ENCODE measurements at regions not wholly inside any gene's neighbourhood (a gene's known extent, or its start where the extent isn't known, plus 50 kb on each side); places are given as distances from the start of the nearest gene placed in this dataset.
A peak's percentile ranks its signal among the peaks of the same experiment; 100 is the strongest.

DNA sequence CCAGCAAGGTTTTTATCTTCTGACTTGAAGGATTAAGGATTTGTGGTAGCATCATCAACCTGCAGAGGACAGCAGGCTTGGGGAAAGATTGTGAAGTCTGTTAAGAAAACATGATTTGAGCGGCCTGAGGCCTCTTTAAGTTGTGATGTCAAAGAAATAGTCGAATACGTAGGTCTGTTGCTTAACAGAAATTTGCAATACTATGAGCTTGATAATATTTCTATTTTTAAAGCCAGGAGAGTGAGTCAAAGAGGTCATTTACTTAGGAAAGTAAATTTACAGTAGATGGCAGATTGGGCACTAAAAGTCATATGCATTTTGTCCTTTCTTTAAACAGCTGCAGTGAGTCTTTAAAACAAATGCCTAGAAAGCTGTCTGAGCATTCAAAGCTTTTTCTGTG is 336.3 kb downstream of the DIPK2A start:
- no peak for DNase-seq

DNA sequence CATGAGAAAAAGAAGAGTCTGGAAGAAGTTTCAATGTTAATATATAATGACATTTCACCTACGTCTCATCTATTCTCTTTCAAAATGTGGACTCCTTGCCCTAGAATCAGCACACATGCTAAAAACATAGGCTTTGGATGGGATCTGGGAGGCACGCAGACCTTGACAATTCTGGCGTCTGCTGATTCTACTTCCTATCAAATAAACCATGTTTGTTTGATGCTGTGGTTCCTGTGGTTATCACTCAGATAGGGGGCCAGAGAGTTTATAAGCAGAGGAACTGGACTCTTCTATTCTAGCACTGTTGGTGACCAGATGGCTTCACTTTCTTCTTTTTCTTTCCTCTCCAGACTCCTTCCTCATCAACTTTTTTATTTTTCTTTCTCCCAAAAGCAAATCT is 336.8 kb downstream of the DIPK2A start:
- no peak for DNase-seq

DNA sequence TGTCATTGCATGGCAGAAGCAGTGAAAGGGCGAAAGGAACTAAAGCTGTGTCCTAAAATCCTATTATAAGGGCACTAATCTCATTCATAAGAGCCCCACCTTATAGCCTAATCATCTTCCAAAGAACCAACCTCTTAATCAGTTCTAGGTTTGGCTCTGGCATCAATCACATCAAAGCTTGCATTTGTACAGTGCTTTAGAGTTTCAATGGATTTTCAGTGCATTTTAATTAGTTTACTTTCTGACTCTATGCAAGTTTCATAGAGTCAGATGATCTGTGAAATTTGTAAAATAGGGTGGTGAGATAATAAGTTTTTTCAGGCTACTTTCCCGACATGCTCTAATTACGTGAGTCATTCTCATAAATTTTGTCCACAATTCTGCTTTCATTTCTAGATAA is 341.1 kb downstream of the DIPK2A start:
- DNase-seq, result no peak

DNA sequence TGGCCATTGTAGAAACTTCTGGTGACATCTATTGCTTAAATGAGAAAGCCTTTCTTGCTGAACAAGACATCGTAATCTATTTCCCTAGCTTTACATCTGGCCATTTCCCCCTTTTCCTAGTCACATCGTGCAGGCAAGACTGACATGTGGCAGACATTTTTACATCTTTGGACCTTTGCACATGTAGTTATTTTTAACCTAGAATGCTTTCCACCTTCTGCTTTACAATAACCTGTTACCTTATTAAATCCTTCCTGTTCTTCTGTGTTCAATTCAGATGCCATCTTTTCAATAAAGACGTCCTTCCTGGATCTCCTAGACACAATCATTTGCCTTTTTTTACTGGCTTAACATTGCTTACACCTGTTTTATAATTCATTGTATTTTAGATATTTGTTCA is 343.3 kb downstream of the DIPK2A start:
- no peak for DNase-seq

DNA sequence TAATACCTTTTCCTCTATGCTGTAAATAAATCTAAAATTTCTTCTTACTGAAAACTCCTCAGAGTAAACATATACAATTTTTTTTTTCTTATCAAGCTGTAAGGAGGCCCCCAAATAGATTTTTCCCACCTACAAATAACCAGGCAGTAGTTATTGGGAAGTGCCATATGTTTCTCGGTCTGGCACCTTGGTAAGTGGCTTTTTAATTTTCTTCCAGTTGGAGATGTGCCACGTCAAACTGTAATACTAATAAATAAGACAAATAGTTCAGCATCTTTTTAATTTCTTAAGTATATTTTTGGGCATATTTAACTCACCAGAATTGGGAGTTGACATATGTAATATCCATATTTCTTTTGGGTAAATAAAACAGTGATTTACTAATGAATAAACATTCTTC is 346.3 kb downstream of the DIPK2A start:
- DNase-seq, result no peak

DNA sequence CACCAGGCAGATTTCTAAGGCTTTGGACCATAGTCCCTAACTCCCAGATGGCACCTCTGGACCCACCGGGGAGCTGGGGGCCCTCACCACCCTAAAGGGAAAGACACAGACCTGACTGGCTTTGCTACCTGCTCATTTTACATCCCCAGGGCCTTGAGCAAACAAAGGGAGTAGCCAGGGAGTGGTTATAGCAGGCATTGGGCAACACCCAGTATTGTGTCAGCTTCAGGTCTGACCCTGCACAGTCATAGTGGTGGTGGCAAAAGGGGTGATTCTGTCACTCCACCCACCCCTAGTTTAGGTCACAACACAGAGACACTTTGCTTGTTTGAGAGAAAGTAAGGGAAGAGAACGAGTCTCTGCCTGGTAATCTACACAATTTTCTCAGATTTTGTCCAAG is 352.5 kb downstream of the DIPK2A start:
- DNase-seq, result no peak

DNA sequence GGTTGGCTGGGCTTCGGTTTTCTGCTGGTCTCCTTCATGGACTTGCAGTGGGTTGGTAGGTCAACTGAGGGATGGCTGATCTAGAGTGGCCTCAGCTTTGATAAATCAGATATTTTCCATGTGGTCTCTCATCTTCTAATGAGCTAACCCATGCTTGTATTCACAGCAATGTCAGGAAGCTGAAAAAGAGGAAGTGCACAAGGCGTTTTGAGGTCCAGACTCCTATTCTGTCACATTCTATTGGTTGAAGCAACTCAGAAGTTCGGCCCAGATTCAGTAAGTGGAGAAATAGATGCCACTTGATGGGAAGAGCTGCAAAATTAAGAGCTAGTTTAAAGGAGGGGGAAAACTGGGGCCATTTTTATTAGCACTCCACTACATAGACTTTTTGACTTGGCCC is 361.2 kb downstream of the DIPK2A start:
- DNase-seq, result no peak

DNA sequence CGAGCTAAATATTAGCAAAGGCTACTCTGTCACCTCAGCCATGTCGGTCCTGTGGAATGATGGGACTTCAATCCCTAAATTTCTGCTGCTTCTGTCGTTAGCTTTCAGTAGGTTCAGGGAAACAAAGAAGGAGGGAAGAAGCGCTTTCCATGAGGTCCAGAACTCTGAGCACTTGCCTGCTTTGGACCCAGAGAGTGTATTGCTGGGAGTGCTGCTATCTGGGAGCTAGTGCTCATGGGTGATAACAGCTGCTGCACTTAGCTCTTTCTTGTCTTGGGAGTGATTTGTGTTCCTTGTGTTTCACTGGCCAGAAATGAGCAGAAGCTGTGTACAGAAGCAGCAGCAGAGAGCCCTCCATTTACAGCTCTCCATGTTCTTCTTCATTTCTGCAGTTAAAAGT is 369.8 kb downstream of the DIPK2A start:
- no peak for DNase-seq

DNA sequence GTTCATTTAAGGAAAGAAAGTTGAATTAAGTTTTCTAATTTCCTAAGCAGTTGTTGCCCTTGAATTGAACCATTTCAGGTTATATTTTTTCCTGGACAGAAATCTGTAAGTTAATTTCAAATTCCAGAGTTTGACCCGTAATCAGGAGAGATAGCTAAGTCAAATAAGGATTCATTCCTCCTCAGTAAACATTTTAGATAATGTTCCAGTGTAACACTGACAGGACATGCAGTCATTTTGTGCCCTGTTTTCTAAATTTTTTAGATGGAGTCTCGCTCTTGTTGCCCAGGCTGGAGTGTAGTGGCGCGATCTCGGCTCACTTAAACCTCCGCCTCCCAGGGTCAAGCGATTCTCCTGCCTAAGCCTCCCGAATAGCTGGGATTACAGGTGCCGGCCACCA is 371.7 kb downstream of the DIPK2A start:
- DNase-seq, result no peak

DNA sequence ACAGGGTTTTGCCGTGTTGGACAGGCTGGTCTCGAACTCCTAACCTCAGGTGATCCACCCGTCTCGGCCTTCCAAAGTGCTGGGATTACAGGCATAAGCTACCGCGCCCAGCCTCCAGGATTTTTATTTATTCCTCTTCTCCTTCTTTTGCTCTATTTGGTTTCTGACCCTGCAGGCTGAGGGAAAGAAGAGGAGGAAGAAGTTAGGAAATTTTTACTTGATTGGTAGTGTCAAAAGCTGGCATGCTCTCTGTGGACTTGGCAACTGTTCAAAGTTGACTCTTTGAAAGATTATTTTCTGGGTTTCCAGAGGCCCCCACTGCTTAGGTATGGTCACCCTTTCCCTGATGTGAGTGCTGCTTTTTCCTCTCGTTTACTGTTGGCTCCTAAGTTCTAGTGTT is 372.2 kb downstream of the DIPK2A start:
- DNase-seq, result no peak

DNA sequence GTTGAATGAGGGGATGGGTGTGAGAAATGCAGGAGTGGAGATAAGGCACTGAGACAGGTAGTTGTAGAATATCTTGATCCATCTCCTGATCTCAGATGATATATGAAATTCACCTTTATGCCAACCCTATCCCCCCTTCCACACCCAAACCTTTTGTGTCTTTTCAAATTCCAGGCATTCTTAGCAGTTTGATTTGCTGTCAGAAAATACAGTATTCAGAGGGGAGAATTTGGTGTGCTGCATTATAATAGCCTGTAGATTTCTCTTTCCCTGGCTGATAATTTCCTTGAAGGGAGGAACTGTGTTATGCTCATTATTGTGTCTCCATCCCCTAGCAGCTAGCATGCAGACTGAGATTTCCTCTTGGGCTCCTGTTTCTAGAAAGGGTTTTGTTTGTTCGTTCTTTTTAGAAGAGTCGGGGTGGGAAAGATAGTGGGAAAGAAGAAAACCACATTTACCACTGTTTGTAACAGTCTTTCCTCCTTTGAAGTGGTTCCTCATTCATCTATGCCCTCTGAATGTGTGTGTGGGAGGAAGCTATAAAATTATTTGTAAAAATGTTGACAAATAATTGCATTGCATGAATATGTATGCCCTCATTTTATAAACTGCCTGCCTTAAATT is 373.4 kb downstream of the DIPK2A start:
- peak; percentile 6 for DNase-seq

DNA sequence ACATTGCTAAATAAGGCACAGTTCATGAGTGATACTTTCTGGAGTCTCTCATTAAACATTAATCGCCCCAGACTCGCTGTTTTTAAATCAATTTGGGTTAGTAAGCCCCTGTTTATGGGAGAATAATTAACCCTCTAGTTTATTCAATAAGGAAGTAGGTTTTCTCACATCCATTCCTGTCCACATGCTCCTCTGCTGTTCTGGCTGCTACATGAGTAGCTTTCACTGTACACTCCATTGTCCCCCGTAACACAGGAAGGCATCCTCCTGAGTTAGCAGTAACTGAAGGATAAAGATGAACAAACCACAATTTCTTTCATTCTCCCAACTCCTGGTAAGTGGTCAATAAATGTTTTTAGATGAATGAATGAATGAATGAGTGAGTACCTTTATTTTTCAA is 378.5 kb downstream of the DIPK2A start:
- DNase-seq, result no peak

DNA sequence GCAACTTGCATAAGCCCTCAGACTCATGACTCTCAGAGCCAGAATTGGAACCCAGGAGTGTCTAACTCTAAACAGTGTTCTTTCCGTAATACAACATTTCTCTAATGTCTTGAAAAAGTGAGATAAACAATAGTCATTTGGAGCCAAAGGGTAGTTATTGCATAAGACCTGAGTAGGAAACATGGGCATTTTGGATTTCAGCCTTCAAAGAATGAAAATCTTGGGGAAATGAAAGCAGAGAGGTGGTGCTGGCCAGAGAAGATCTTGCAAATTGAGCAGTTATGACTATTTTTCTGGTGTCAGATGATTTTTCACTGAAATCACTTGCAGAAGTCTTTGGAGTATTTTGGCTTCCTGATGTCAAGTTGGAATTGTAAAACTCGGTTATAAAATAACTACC is 379.4 kb downstream of the DIPK2A start:
- no peak for DNase-seq

DNA sequence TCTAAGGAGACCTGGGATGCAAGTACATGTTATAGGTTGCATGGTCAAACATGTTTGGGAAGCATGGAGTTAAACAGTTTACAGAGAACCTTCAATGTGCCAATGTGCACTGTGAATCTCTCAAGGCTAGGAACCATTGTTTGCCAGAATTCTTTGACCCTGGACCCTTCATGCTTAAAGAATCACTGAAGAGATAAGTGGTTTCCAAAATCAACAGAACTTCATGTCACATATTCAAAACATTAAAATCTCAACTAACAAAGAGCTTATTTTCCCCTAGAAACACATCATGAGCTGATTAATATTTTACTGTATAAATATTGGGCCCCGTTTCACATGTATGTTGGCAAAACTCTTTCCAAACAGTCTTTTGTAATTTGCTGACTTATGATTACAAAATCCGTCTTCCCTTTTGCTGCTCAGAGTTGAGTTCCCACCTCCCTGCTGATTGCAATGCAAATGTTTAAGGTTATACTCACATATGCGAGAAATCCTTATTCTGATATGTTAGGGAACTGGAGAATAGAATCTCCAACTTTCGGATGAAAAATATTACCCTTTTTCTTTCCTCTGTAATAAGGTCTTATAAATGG is 380.2 kb downstream of the DIPK2A start:
- DNase-seq, result no peak

DNA sequence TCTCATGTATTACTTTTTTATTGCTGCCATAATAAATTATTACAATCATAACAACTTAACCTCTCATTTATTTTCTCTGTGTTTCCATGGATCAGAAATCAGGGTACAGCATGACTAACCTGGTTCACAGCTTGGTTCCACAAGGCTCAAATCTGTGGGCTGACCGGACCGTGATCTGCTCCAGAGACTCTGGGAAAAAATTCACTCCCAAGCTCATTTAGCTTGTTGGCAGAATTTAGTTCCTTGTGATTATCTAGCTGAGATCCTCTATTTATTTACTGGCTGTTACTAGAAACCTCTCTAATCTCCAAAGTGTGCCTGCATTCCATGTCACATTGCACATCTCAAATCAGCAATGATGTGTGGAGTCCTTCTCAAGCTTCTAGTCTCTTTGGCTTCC is 386.6 kb downstream of the DIPK2A start:
- DNase-seq, result no peak

DNA sequence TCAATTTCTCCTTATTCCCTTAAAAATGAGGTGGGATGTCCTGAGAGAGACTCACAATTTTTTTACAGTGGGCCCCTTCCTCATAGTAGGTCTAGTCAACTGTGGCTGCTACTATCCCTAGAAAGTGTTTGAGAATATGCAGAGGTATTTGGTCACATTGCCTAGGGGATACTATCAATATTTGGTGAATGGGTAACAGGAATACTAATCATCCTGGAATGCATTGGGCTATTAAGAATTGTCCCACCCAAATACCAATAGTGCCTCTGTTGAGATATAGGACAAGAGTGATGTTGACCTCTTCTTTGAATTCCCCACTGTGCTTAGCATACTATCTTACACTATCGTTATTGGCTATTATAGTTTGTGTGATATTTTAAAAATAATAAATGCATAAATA is 389.4 kb downstream of the DIPK2A start:
- no peak for DNase-seq

DNA sequence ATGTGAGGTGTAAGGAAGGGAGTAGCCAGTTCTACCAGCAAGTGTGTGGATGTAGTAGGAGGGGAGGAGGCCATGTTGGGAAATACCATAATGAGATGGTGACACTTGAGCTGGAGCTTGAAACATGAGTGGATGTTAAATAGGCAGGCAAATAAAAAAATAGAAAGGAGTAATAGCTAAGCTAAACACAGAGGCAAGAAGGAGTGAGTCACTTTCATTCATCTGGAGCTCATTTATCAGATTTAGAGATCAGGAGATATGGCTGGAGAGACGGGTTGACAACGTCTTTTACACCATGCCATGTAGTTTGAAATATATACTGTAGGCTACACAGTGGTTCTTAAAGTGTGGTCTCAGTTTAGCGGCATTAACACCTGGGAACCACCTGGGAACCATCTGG is 390.5 kb downstream of the DIPK2A start:
- no peak for DNase-seq

DNA sequence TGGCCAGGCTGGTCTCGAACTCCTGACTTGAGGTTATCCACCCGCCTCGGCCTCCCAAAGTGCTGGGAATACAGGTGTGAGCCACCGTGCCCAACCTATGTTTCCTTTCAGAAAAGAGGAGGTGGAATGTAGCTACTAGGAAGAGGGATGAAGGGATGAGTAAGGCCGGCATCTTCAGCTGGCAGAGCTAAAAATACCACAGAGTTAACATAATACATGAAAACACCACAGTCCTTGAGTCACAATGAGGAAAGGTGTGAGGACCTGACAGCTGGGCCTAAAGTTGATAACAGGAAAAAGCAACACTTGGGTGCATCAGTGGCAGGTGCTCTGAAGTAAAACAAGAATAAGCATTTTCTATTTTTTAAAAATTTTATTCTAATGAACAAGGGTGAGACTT is 392.2 kb downstream of the DIPK2A start:
- no peak for DNase-seq

DNA sequence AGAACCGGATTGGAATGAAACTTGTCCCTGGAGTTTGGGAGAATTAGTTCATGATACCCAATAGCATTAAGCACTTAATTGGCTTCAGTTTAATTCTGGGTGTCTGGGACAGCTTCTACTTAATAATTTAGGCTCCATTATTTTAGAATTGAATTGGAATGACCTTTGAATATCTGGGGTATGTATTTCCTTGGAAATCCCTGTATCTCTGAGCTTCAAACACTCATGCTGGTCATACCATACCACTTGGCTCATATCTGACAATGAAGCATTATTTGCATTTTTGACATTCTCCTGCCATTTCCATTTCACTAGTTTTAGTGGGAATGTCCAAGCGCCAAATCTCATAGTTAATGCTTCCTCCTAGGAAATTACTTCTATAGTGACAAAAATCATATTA is 393.1 kb downstream of the DIPK2A start:
- no peak for DNase-seq

DNA sequence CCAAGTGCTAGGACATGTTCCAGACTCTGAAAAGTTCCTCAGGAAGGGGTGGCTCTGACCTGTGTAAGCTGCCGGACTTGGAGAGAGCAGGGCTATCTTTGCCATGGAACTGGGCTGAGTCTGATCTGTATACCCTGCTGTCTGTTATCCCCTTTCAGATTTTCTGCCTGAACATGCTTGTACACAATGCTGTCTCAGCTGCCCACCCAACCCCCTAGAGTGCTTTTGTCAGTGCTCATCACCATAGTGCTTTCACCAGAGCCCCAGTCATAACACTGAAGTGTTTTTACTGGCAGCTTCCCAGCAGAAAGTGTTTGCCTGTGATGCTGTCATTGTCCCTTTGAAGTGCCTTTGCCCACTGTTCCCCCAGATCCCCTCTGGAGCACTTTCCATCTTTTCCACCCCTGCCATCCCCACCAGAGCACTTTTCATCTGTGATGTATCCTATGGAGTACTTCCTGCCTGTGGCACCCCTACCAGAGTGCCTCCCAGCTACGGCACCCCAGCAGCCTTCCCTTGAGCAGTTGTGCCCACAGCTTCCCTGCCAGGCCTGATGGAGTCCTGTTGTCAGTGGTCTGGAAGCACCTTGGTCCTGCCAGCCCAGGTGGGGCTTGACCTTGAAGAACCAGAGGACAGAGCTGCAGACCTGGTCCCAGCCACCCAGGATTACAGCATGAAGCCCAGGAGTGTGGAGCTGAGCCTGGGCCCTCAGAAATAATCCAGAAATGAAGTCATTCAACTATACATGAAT is 397.7 kb downstream of the DIPK2A start:
- no peak for DNase-seq

DNA sequence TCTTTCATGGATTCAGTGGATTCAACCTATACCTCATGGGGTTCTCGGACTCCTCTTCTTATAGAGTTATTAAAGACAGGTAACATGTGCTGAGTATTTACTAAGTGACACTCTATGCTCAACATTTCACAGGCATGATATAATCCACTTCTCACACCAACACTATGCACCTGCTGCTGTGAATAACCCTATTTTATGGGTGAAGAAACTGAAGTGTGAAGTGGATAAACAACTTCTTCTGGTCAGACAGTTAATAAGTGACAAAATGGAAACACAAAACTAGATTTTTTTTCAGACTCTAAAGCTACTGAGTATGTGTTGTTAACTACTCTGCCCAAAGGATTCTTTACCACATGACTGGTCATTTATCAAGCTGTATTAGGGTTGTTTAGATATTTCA is 403.5 kb downstream of the DIPK2A start:
- no peak for DNase-seq

DNA sequence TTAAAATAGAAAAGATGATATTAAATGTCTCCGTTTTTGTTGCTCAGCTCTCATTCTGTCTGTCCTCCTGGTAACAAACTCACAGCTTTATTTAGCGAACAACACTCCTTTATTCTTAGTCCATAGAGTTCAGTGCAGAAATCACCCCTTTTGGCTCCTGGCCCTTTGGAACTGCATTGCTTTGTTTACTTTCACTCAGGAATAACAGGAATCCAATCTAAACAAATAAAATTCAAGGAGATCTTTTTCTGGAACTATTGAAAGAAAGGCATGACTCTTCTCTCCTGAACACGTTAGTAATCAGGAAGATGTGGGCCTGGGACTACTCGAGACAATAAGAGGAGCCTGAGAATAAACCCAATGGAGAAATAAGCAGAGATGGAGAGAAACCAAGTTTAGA is 409.2 kb downstream of the DIPK2A start:
- DNase-seq, result no peak

DNA sequence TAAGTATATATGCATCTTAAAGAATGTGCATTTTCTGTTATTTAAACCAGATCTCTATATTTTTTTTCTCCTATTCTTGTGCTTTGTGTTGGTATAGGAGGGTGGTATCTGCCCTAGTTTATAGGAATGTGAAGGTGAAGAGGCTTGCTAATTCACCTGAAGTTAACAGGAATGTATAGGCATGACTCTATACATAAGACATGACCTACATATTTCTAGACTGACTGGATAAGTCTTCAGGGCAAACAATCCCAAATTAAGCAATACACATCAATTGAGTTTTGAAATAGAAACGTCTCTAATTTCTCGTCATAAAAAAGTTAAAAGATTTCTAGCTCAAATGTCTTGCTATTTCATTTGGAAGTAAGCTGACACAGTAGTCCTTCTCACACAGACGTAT is 410.0 kb downstream of the DIPK2A start:
- no peak for DNase-seq

DNA sequence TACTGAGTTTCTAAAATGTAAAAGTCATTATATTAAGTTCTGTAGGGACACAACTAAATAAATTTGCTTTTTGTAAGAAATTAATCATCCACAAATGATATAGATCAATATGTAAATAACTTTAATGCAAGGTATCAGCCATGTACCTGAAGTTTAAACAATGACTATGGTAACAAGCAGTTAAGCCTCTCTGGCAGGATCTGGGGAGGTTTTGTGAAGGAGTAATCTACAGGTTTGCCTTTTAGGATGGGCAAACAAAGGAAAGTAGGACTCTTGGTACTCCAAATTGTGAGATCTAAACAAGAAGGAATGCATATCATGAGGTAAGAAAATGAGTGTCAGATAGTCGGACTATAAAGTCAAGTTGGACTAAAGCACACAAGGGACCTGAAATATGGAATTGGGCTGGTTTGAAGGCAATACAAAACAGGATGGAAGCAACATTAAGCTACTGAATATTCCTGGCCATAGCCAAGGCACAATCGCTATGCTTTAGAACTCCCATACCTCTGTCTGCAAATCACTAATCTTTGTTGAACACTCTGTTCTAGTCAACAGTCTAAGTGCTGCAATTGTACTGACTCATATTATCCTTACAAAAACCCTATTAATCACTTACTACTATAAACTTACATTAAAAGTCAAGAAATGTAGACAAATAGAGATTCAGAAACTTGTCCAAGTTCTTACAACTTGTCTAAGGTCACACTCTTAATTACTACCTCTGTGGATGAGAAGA is 412.8 kb downstream of the DIPK2A start:
- no peak for DNase-seq

Data from hematopoietic multipotent progenitor cell treated with erythropoietin and hydrocortisone succinate and interleukin-3 and kit ligand, for 8 days (in vitro differentiated cells).